ENCODE measurements at regions not wholly inside any gene's neighbourhood (a gene's known extent, or its start where the extent isn't known, plus 50 kb on each side); places are given as distances from the start of the nearest gene placed in this dataset.

DNA sequence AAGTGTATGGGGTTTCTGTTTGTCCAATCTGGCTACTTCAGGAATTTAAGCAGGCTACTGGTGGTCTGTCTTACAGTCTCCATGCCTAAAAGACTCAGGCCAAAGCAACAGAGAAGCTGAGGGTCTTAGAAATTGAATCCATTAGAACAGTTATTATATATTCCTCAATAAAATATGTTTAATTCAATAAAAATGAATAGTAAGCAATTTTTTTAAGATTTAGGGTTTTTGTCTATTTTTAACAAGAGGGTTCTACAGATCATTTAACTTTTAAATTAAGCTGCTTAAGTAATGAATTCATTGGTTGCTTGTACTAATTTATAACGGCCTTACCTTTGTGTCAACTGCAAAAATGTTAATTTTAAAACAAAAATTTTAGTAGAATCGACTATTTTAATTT is 832.6 kb upstream of the SLC39A10 start (continued):
- no peak for TF ChIP-seq MAFK (IDR thresholded peaks at IDR 0.05; ENCODE audit: low read depth, low read length)
- TF ChIP-seq TAF1 (IDR thresholded peaks at IDR 0.05; ENCODE audit: low read depth, low read length), result no peak
- TF ChIP-seq MAX (IDR thresholded peaks at IDR 0.05), result no peak
- TF ChIP-seq RXRA (IDR thresholded peaks at IDR 0.05; ENCODE audit: insufficient read depth, low read depth, low read length), result no peak
- no peak for TF ChIP-seq SAP30 (IDR thresholded peaks at IDR 0.05; ENCODE audit: insufficient read depth, insufficient replicate concordance, low read length)
- no peak for TF ChIP-seq BRCA1 (IDR thresholded peaks at IDR 0.05; ENCODE audit: low read depth, low read length)
